GM21526 (cell line): ENCODE measurements at regions not wholly inside any gene's neighbourhood (a gene's known extent, or its start where the extent isn't known, plus 50 kb on each side); places are given as distances from the start of the nearest gene placed in this dataset.
A peak's percentile ranks its signal among the peaks of the same experiment; 100 is the strongest.
"Not testable (repeated sequence)": the region's sequence is repeated elsewhere in the genome, so short reads cannot be mapped to it uniquely, and the experiment has no call there.

Experiments
- ATAC-seq: cut with Tn5 transposase; IDR thresholded peaks from one replicate; pipeline ENCODE4 v1.9.1; 2021; ENCODE audit warnings: moderate library complexity; ENCODE audit not compliant: unreplicated experiment, low FRiP score

GRCh38 chr6:126199466-126199865, 140.4 kb upstream of the CENPW start:
- ATAC-seq = no peak

GRCh38 chr6:126202707-126203106, 137.2 kb upstream of the CENPW start:
- no peak for ATAC-seq

GRCh38 chr6:126204126-126204525, 135.8 kb upstream of the CENPW start:
- ATAC-seq = no peak

- no peak for ATAC-seq
These were observed 135.3 kb upstream of the CENPW start for GRCh38 chr6:126204598-126204997.

- ATAC-seq = no peak
These were observed 133.2 kb upstream of the CENPW start for GRCh38 chr6:126206504-126207246.

GRCh38 chr6:126210398-126211075, 129.4 kb upstream of the CENPW start:
- ATAC-seq = no peak

GRCh38 chr6:126217497-126217896, 122.4 kb upstream of the CENPW start:
- ATAC-seq = no peak

GRCh38 chr6:126220901-126221300, 119.0 kb upstream of the CENPW start:
- ATAC-seq = not testable (repeated sequence)

GRCh38 chr6:126227833-126228702, 111.8 kb upstream of the CENPW start:
- no peak for ATAC-seq

- ATAC-seq = no peak
These were observed 107.2 kb upstream of the CENPW start for GRCh38 chr6:126232671-126233070.

GRCh38 chr6:126233192-126233591, 106.7 kb upstream of the CENPW start:
- ATAC-seq = no peak

GRCh38 chr6:126235363-126235762, 104.6 kb upstream of the CENPW start:
- no peak for ATAC-seq

- ATAC-seq = no peak
These were observed 94.8 kb upstream of the CENPW start for GRCh38 chr6:126245077-126245476.

GRCh38 chr6:126252154-126252553, 87.8 kb upstream of the CENPW start:
- no peak for ATAC-seq

GRCh38 chr6:126253431-126253830, 86.5 kb upstream of the CENPW start:
- no peak for ATAC-seq

- ATAC-seq = no peak
These were observed 81.8 kb upstream of the CENPW start for GRCh38 chr6:126258150-126258549.

- no peak for ATAC-seq
These were observed 78.0 kb upstream of the CENPW start for GRCh38 chr6:126261792-126262421.

- ATAC-seq = no peak
These were observed 75.7 kb upstream of the CENPW start for GRCh38 chr6:126264265-126264664.

GRCh38 chr6:126266664-126267063, 73.3 kb upstream of the CENPW start:
- no peak for ATAC-seq

GRCh38 chr6:126267626-126268025, 72.3 kb upstream of the CENPW start:
- ATAC-seq = no peak

- ATAC-seq = peak; percentile 69
These were observed 71.8 kb upstream of the CENPW start for GRCh38 chr6:126268092-126268491.
